ENCODE measurements at regions not wholly inside any gene's neighbourhood (a gene's known extent, or its start where the extent isn't known, plus 50 kb on each side); places are given as distances from the start of the nearest gene placed in this dataset.

DNA sequence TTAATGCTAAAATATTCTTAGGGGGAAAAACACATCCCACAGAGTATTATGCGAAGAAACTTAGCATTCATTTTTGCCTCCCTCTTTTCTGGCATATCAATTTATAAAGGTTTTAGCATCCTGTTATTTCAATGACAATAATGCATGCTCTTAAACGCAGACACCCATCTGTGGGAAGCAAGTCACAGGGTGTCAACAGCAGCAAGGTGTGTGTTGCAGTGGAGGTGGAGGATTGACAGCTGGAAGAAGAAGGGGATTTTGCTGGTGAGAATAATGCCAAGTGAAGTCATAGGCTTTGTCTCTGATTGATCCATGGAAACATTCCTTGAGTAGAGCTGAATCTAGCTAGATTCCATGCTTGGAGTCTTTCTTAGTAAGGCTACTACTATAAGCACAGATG is 498.1 kb downstream of the NPIPA7 start:
- intact Hi-C loops (cut with micrococcal nuclease): no loop called here
- Mint-ChIP-seq H3K27me3 (peaks cover 5% of the 10 kb centered on the region), H3K27ac (no peak overlapping the region), H3K36me3 (ENCODE audit: low read depth) (no peaks in the 10 kb centered on the region), H3K4me1 (ENCODE audit: low read depth) (no peaks in the 10 kb centered on the region), H3K4me3 (no peak overlapping the region), H3K9me3 (no peaks in the 10 kb centered on the region)

- Mint-ChIP-seq H3K9me3 (no peaks in the 10 kb centered on the region), H3K36me3 (ENCODE audit: low read depth) (no peaks in the 10 kb centered on the region), H3K4me1 (ENCODE audit: low read depth) (no peaks in the 10 kb centered on the region), H3K27ac (no peak overlapping the region), H3K4me3 (no peak overlapping the region), H3K27me3 (peaks cover 3% of the 10 kb centered on the region)
- intact Hi-C loops (cut with micrococcal nuclease): no loop called here
Observed at GRCh38 chr16:16879567-16880251, 500.8 kb downstream of the NPIPA7 start.

GRCh38 chr16:16881814-16882213 is 502.9 kb downstream of the NPIPA7 start:
- intact Hi-C loops (cut with micrococcal nuclease): no loop called here
- Mint-ChIP-seq H3K9me3 (no peaks in the 10 kb centered on the region), H3K4me3 (no peak overlapping the region), H3K36me3 (ENCODE audit: low read depth) (no peaks in the 10 kb centered on the region), H3K4me1 (ENCODE audit: low read depth) (no peaks in the 10 kb centered on the region), H3K27ac (no peak overlapping the region), H3K27me3 (peaks cover 3% of the 10 kb centered on the region)

DNA sequence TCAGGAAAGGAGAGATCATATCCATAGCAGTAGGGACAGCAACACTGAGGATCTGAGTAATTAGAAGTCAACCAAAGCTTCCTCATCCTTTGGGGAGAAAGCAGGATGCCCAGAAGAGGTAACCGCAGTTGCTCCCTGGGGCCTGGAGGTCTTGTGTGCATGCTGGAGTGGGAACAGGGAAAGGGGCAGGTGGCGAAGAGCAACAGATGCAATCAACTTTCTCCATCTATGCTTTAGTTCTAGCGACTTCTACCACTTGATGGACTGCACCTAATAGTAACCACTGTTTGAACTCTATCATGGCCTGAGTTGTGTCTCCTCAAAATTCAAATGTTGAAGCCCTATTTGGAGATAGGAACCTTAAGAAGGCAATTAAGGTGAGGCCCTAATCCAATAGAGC is 503.8 kb downstream of the NPIPA7 start:
- Mint-ChIP-seq H3K4me3 (no peak overlapping the region), H3K27me3 (peaks cover 2% of the 10 kb centered on the region), H3K27ac (no peak overlapping the region), H3K36me3 (ENCODE audit: low read depth) (no peaks in the 10 kb centered on the region), H3K4me1 (ENCODE audit: low read depth) (no peaks in the 10 kb centered on the region), H3K9me3 (no peaks in the 10 kb centered on the region)
- intact Hi-C loops (cut with micrococcal nuclease): no loop called here

GRCh38 chr16:16884451-16884850 is 505.5 kb downstream of the NPIPA7 start:
- H3K27ac Mint-ChIP-seq: no peak overlapping the region
- no peaks in the 10 kb centered on the region for H3K36me3 Mint-ChIP-seq (ENCODE audit: low read depth)
- peaks cover 2% of the 10 kb centered on the region for H3K27me3 Mint-ChIP-seq
- no peaks in the 10 kb centered on the region for H3K9me3 Mint-ChIP-seq
- no peak overlapping the region for H3K4me3 Mint-ChIP-seq
- intact Hi-C loops (cut with micrococcal nuclease): no loop called here
- no peaks in the 10 kb centered on the region for H3K4me1 Mint-ChIP-seq (ENCODE audit: low read depth)

GRCh38 chr16:16887193-16887592 is 508.3 kb downstream of the NPIPA7 start:
- H3K9me3 Mint-ChIP-seq: no peaks in the 10 kb centered on the region

DNA sequence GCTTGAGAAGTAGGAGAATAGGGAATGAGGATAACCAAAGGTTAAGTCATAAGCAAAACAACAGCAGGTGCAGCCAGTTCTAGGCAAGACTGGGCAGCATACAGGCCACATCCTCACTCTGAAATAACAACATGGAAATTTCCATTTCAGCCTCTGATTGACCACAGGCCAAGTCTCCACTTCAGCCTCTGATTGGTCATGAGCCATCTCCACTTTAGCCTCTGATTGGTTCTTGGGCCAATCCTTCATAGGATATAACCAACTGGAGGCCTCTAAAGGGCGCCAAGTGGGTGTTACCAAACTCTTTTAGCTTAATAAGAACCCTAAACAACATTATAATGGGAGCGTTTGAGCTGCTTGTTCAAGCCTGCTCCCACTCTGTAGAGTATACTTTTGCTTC is 512.0 kb downstream of the NPIPA7 start:
- Mint-ChIP-seq H3K9me3 (no peaks in the 10 kb centered on the region), H3K36me3 (ENCODE audit: low read depth) (no peaks in the 10 kb centered on the region), H3K4me3 (no peak overlapping the region), H3K27me3 (peaks cover 1% of the 10 kb centered on the region), H3K27ac (no peak overlapping the region), H3K4me1 (ENCODE audit: low read depth) (no peaks in the 10 kb centered on the region)
- intact Hi-C loops (cut with micrococcal nuclease): no loop called here

More at GRCh38 chr16:16887193-16887592, 508.3 kb downstream of the NPIPA7 start:
- Mint-ChIP-seq H3K27me3 (no peaks in the 10 kb centered on the region), H3K4me1 (ENCODE audit: low read depth) (no peaks in the 10 kb centered on the region), H3K4me3 (no peak overlapping the region), H3K36me3 (ENCODE audit: low read depth) (no peaks in the 10 kb centered on the region), H3K27ac (no peak overlapping the region)
- intact Hi-C loops (cut with micrococcal nuclease): no loop called here

DNA sequence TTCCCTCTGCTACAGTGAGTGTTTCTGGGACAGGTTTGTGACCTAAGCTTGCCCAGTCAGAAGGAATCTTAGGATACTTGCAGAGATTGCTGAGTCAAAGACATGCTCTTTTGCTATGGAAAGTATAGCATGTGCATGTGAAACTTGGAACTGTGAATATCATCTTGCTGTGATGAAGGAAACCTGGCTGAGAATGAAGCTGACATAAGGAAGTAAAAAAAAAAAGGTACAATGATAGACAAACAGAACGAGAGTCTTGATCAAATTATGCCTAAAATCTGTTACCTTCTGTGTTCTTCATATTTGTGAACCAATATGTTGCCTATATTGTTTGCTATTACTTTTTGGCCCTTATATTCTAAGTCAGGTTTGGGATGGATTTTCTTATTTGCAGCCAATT is 525.7 kb downstream of the NPIPA7 start:
- no peaks in the 10 kb centered on the region for H3K27me3 Mint-ChIP-seq
- H3K4me3 Mint-ChIP-seq: no peak overlapping the region
- H3K4me1 Mint-ChIP-seq (ENCODE audit: low read depth): no peaks in the 10 kb centered on the region
- peaks cover 19% of the 10 kb centered on the region for H3K9me3 Mint-ChIP-seq
- no peaks in the 10 kb centered on the region for H3K36me3 Mint-ChIP-seq (ENCODE audit: low read depth)
- no peak overlapping the region for H3K27ac Mint-ChIP-seq
- intact Hi-C loops (cut with micrococcal nuclease): no loop called here

GRCh38 chr16:16905850-16906249 is 526.9 kb downstream of the NPIPA7 start:
- no peaks in the 10 kb centered on the region for H3K4me1 Mint-ChIP-seq (ENCODE audit: low read depth)
- no peaks in the 10 kb centered on the region for H3K27me3 Mint-ChIP-seq
- peaks cover 6% of the 10 kb centered on the region for H3K9me3 Mint-ChIP-seq
- intact Hi-C loops (cut with micrococcal nuclease): no loop called here
- H3K4me3 Mint-ChIP-seq: no peak overlapping the region
- no peaks in the 10 kb centered on the region for H3K36me3 Mint-ChIP-seq (ENCODE audit: low read depth)
- H3K27ac Mint-ChIP-seq: no peak overlapping the region

DNA sequence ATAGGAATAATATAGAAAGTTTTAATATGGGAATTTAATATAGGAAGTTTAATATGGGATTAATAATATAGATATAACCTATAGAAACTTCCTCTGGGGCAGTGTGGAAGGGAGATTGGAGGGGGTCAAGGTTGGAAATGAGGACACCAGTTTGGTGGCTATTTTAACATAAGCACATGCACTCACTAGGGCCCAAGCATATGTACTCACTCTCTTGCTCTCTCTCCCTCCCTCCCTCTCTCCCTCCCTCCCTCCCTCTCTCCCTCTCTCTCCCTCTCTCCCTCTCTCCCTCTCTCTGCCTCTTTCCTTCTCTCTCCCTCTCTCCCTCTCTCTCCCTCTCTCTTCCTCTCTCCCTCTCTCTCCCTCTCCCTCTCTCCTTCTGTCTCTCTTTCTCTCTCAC is 528.1 kb downstream of the NPIPA7 start:
- Mint-ChIP-seq H3K27me3 (no peaks in the 10 kb centered on the region), H3K9me3 (no peaks in the 10 kb centered on the region), H3K4me3 (no peak overlapping the region), H3K27ac (no peak overlapping the region), H3K36me3 (ENCODE audit: low read depth) (no peaks in the 10 kb centered on the region), H3K4me1 (ENCODE audit: low read depth) (no peaks in the 10 kb centered on the region)
- intact Hi-C loops (cut with micrococcal nuclease): no loop called here

DNA sequence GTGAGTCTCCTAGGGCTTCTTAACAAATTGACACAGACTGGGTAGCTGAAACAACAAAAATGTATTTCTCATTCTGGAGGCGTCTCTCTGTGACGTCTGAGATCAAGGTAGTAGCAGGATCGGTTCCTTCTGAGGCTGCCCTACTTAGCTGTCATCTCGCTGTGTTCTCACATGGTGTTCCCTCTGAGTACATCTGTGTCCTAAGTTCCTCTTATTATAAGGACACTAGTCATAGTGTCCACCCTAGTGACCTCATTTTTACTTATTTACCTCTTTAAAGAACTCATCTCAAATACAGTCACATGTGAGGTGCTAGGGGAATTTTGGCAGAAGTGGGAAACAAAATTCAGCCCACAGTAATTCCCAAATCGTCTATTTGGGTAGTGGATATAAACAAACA is 529.1 kb downstream of the NPIPA7 start:
- H3K27me3 Mint-ChIP-seq: no peaks in the 10 kb centered on the region
- H3K27ac Mint-ChIP-seq: no peak overlapping the region
- no peaks in the 10 kb centered on the region for H3K4me1 Mint-ChIP-seq (ENCODE audit: low read depth)
- H3K9me3 Mint-ChIP-seq: no peaks in the 10 kb centered on the region
- no peaks in the 10 kb centered on the region for H3K36me3 Mint-ChIP-seq (ENCODE audit: low read depth)
- H3K4me3 Mint-ChIP-seq: no peak overlapping the region
- intact Hi-C loops (cut with micrococcal nuclease): no loop called here

DNA sequence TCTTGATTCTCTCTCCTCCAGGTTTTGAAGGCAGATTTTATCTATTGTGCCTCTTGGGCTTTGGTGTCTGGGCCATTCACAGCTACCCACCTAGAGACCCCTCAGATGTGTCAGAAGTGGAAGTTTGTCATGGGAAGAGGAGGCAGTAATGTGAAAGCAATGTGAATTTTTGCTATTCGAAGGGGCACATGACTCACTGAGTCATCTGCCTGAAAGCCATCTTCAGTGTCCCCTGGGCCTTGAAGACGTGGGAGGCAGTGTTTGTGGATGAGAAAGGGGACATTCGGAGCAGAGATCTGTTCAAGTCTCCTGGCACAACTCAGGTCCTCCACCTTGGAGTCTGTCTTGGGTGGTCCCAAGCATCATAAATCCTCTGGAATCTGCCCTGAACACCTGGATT is 530.2 kb downstream of the NPIPA7 start:
- no peak overlapping the region for H3K4me3 Mint-ChIP-seq
- H3K36me3 Mint-ChIP-seq (ENCODE audit: low read depth): no peaks in the 10 kb centered on the region
- H3K9me3 Mint-ChIP-seq: no peaks in the 10 kb centered on the region
- no peaks in the 10 kb centered on the region for H3K27me3 Mint-ChIP-seq
- intact Hi-C loops (cut with micrococcal nuclease): no loop called here
- H3K4me1 Mint-ChIP-seq (ENCODE audit: low read depth): no peaks in the 10 kb centered on the region
- no peak overlapping the region for H3K27ac Mint-ChIP-seq

- intact Hi-C loops (cut with micrococcal nuclease): no loop called here
- no peaks in the 10 kb centered on the region for H3K4me1 Mint-ChIP-seq (ENCODE audit: low read depth)
- peaks cover 2% of the 10 kb centered on the region for H3K27me3 Mint-ChIP-seq
- no peak overlapping the region for H3K4me3 Mint-ChIP-seq
- H3K27ac Mint-ChIP-seq: no peak overlapping the region
- H3K36me3 Mint-ChIP-seq (ENCODE audit: low read depth): no peaks in the 10 kb centered on the region
- no peaks in the 10 kb centered on the region for H3K9me3 Mint-ChIP-seq
Observed at GRCh38 chr16:16910666-16911065, 531.7 kb downstream of the NPIPA7 start.

DNA sequence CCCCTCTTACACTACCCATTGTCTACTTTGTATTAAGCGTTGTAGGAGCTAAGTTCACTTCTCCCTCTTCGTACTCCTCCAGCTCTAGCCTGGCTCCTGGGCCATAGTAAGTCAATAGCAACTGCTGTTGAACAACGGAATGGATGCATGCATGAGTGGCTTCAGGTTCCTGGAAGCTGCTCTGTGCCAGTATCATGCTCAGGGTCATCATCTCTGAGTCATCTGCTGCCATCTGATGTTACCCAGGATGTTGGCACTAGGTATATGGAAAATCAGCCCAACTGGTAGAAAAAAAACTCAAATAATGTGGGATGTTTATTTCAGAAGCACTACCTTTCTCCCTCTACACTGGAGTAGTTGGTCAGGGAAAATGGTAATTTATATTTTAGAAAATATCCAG is 536.8 kb downstream of the NPIPA7 start:
- peaks cover 9% of the 10 kb centered on the region for H3K27me3 Mint-ChIP-seq
- H3K4me1 Mint-ChIP-seq (ENCODE audit: low read depth): no peaks in the 10 kb centered on the region
- intact Hi-C loops (cut with micrococcal nuclease): no loop called here
- no peaks in the 10 kb centered on the region for H3K9me3 Mint-ChIP-seq
- H3K36me3 Mint-ChIP-seq (ENCODE audit: low read depth): no peaks in the 10 kb centered on the region
- H3K27ac Mint-ChIP-seq: no peak overlapping the region
- no peak overlapping the region for H3K4me3 Mint-ChIP-seq

- Mint-ChIP-seq H3K36me3 (ENCODE audit: low read depth) (no peaks in the 10 kb centered on the region), H3K9me3 (no peaks in the 10 kb centered on the region)
- intact Hi-C loops (cut with micrococcal nuclease): no loop called here
Observed at GRCh38 chr16:16917191-16917785, 538.3 kb downstream of the NPIPA7 start.

More at GRCh38 chr16:16917191-16917785, 538.3 kb downstream of the NPIPA7 start:
- H3K27ac Mint-ChIP-seq: no peak overlapping the region
- H3K4me3 Mint-ChIP-seq: no peak overlapping the region
- H3K27me3 Mint-ChIP-seq: peaks cover 9% of the 10 kb centered on the region
- no peaks in the 10 kb centered on the region for H3K4me1 Mint-ChIP-seq (ENCODE audit: low read depth)

Data from dendritic cell treated with granulocyte-macrophage colony-stimulating factor and Interleukin-4, amounts not matched to agents 40 ng/mL and 50 ng/mL, for 4 days (primary cell).